ENCODE measurements at regions not wholly inside any gene's neighbourhood (a gene's known extent, or its start where the extent isn't known, plus 50 kb on each side); places are given as distances from the start of the nearest gene placed in this dataset.

DNA sequence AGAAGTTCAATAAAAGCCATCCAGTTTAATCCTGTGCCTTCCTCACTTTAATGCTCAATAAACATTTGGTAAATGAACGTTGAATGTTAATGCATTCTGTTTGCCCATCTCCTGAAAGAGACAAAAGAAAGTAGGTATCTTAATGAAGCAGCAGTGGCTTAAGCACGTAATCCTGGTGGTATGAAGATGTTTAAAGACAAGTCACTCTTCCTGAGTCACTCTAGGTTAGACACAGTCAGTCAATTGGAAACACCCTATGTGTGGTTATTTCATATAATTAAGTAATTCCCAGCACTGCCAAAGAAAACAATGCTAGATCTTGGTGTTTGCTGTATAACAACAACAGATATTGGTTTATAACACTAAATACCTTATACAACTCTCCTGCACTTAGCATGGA is 334.0 kb upstream of the FMN2 start:
- Histone ChIP-seq H3K4me2 (ENCODE audit: low read depth, low read length) (no peak overlapping the region), H3K27ac (ENCODE audit: low read length) (no peak overlapping the region), H3K79me2 (ENCODE audit: low read length) (no peaks in the 10 kb centered on the region), H4K20me1 (ENCODE audit: insufficient read depth, low read length) (no peaks in the 10 kb centered on the region), H3K4me3 (ENCODE audit: low read length) (no peak overlapping the region), H3K9ac (ENCODE audit: low read length) (no peak overlapping the region), H3F3A (ENCODE audit: insufficient read depth, low read length) (no peaks in the 10 kb centered on the region), H3K9me2 (replicated peaks; ENCODE audit: insufficient read depth, low read length) (no peaks in the 10 kb centered on the region), H3K27me3 (replicated peaks; ENCODE audit: insufficient read depth, low read length) (no peaks in the 10 kb centered on the region), H3K36me3 (replicated peaks; ENCODE audit: insufficient read depth, low read length) (no peaks in the 10 kb centered on the region), H3K9me3 (replicated peaks; ENCODE audit: insufficient read depth, low read length) (no peaks in the 10 kb centered on the region), H3K4me1 (ENCODE audit: low read length) (no peaks in the 10 kb centered on the region), H2AFZ (ENCODE audit: low read length) (no peak overlapping the region)
- TF ChIP-seq EZH2 (optimal IDR thresholded peaks at IDR 0.05; ENCODE audit: low read depth, low read length), result no peak
- TF ChIP-seq CTCF (IDR thresholded peaks at IDR 0.05; ENCODE audit: low read length), result no peak
- no peak for TF ChIP-seq EZH2phosphoT487 (IDR thresholded peaks at IDR 0.05; ENCODE audit: low read length)
- DNase-seq, result no peak

DNA sequence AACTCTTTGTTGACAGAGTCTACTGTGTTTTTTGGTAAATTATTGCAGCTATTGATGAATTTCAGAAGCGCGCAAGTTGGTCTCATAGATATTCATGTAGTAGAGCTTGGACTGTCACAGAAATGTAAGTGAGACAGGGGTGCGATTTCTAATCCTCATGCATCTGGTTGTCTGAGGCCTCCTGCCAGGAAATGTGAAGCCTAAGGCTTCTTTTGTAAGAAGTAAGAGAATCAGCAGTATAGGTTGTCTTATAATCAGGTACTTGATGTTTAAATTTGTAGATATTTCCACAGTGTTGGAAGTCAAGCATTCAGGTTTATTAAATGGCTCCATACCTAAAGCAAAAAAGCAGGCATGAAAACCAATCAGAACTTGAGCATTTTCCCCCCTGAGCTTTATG is 332.9 kb upstream of the FMN2 start:
- Histone ChIP-seq H3K4me3 (ENCODE audit: low read length) (no peak overlapping the region), H3K4me1 (ENCODE audit: low read length) (no peaks in the 10 kb centered on the region), H3K79me2 (ENCODE audit: low read length) (no peaks in the 10 kb centered on the region), H3K4me2 (ENCODE audit: low read depth, low read length) (no peak overlapping the region), H4K20me1 (ENCODE audit: insufficient read depth, low read length) (no peaks in the 10 kb centered on the region), H3K9me2 (replicated peaks; ENCODE audit: insufficient read depth, low read length) (no peaks in the 10 kb centered on the region), H3K27me3 (replicated peaks; ENCODE audit: insufficient read depth, low read length) (no peaks in the 10 kb centered on the region), H2AFZ (ENCODE audit: low read length) (no peak overlapping the region), H3K9me3 (replicated peaks; ENCODE audit: insufficient read depth, low read length) (no peaks in the 10 kb centered on the region), H3K27ac (ENCODE audit: low read length) (no peak overlapping the region), H3F3A (ENCODE audit: insufficient read depth, low read length) (no peaks in the 10 kb centered on the region), H3K9ac (ENCODE audit: low read length) (no peak overlapping the region), H3K36me3 (replicated peaks; ENCODE audit: insufficient read depth, low read length) (no peaks in the 10 kb centered on the region)
- TF ChIP-seq CTCF (IDR thresholded peaks at IDR 0.05; ENCODE audit: low read length) (no peak), EZH2 (optimal IDR thresholded peaks at IDR 0.05; ENCODE audit: low read depth, low read length) (no peak), EZH2phosphoT487 (IDR thresholded peaks at IDR 0.05; ENCODE audit: low read length) (no peak)
- DNase-seq, result no peak

DNA sequence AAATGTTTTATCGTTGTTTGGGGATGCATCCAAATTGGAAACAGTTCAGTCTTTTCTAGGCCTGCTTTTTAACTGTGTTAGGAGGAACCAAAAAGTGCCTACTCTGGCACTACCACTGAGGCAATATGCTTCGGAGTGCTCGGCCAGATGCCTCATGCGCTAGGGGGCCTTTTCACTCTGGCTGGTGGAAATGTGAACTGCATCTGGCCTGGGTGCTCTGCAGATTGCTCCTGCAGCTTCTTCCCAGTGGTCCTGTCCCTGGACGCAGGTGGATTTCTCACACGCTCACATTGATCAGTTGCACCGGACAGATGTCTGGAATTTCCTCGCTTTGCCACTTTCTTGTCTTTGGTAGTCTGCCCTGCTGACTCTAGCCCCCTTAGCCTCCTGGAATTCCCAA is 330.2 kb upstream of the FMN2 start:
- no peaks in the 10 kb centered on the region for H3K79me2 ChIP-seq (ENCODE audit: low read length)
- H3K4me1 ChIP-seq (ENCODE audit: low read length), result no peaks in the 10 kb centered on the region
- no peak overlapping the region for H3K9ac ChIP-seq (ENCODE audit: low read length)
- H3K9me2 ChIP-seq (replicated peaks; ENCODE audit: insufficient read depth, low read length), result no peaks in the 10 kb centered on the region
- H3F3A ChIP-seq (ENCODE audit: insufficient read depth, low read length), result no peaks in the 10 kb centered on the region
- no peaks in the 10 kb centered on the region for H4K20me1 ChIP-seq (ENCODE audit: insufficient read depth, low read length)
- no peak overlapping the region for H3K4me3 ChIP-seq (ENCODE audit: low read length)
- no peak for DNase-seq
- no peak overlapping the region for H3K27ac ChIP-seq (ENCODE audit: low read length)
- H3K36me3 ChIP-seq (replicated peaks; ENCODE audit: insufficient read depth, low read length), result no peaks in the 10 kb centered on the region
- H3K9me3 ChIP-seq (replicated peaks; ENCODE audit: insufficient read depth, low read length), result no peaks in the 10 kb centered on the region
- TF ChIP-seq CTCF (IDR thresholded peaks at IDR 0.05; ENCODE audit: low read length) (no peak), EZH2phosphoT487 (IDR thresholded peaks at IDR 0.05; ENCODE audit: low read length) (no peak), EZH2 (optimal IDR thresholded peaks at IDR 0.05; ENCODE audit: low read depth, low read length) (no peak)
- no peak overlapping the region for H2AFZ ChIP-seq (ENCODE audit: low read length)
- no peaks in the 10 kb centered on the region for H3K27me3 ChIP-seq (replicated peaks; ENCODE audit: insufficient read depth, low read length)
- H3K4me2 ChIP-seq (ENCODE audit: low read depth, low read length), result no peak overlapping the region
